22Rv1 (cell line): ENCODE measurements at regions not wholly inside any gene's neighbourhood (a gene's known extent, or its start where the extent isn't known, plus 50 kb on each side); places are given as distances from the start of the nearest gene placed in this dataset.
A peak's percentile ranks its signal among the peaks of the same experiment; 100 is the strongest.

Source experiments
- H3K27ac ChIP-seq: fragments of 450-650 bp; 2 replicates; pipeline ENCODE4 v1.5.1; 2017
- ZFX ChIP-seq: fragments of 450-650 bp; IDR thresholded peaks from 2 replicates; pipeline ENCODE4 v1.6.1; 2017; ENCODE audit warnings: antibody characterized with exemption, borderline replicate concordance
- TF ChIP-seq, protein P1 (sequence below): fragments of 450-650 bp; IDR thresholded peaks from 2 replicates; pipeline ENCODE4 v1.5.1; 2017; ENCODE audit warnings: mild to moderate bottlenecking

DNA sequence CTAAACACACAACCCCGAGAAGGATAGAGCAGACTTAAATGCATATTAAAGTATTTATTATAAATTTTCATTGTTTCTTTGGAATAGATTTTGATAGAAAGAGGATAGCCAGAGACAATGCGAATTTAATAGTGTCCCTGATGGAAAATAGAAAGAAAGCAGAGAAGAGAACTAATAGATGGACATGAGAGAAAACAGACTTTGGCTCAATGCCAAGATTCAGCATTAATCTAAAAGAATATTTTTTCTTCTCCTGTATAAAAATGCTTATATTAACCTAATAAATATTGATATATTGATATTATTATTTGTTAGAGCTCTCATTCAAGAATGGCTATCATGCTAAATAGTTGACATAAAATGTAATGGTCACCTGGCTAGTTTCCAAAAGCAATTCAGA is 173.4 kb downstream of the KIF2B start:
- H3K27ac ChIP-seq: 0 out of 2 replicates have a peak overlapping the region, but pooled peaks have one; percentile 22
- TF ChIP-seq ZFX: no peak
- TF ChIP-seq, protein P1, sequence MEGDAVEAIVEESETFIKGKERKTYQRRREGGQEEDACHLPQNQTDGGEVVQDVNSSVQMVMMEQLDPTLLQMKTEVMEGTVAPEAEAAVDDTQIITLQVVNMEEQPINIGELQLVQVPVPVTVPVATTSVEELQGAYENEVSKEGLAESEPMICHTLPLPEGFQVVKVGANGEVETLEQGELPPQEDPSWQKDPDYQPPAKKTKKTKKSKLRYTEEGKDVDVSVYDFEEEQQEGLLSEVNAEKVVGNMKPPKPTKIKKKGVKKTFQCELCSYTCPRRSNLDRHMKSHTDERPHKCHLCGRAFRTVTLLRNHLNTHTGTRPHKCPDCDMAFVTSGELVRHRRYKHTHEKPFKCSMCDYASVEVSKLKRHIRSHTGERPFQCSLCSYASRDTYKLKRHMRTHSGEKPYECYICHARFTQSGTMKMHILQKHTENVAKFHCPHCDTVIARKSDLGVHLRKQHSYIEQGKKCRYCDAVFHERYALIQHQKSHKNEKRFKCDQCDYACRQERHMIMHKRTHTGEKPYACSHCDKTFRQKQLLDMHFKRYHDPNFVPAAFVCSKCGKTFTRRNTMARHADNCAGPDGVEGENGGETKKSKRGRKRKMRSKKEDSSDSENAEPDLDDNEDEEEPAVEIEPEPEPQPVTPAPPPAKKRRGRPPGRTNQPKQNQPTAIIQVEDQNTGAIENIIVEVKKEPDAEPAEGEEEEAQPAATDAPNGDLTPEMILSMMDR: no peak

DNA sequence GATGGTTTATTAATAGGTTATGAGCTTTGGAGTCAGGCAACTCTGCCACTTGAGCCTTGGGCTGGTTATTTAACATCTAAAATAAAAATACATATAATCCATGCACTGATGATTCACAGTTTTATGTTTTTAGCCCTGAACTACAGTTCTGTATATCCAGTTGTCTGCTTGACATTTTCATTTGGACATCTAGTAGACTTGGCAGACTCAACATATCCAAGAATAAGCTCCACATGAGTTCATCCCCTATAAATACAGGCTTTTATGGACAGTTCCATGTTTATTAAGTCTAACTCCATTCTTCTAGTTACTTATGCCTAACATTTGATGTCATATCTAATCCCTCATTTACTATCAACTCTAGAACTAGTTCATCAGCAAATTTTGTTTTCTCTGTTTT is 174.2 kb downstream of the KIF2B start:
- no peak for TF ChIP-seq ZFX
- TF ChIP-seq, protein P1: no peak

DNA sequence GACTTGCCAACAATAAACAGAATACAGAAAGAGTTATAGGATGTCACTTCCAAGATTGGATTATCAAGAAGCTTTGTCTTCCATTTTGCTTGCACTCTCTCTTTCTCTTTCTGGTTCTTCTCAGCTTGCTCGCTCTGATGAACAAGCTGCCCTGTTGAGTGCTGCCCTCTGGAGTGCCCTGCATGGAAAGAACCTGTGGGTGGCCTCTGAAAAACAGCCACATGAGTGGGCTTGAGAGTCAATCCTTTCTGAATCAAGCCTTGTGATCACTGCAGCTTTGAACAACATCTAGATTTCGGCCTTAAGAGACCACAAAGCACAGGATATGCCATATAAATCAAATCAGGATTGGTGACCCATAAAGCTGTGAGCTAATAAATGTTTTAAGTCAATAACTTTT is 185.1 kb downstream of the KIF2B start:
- TF ChIP-seq, protein P1: no peak
- TF ChIP-seq ZFX: no peak
- no peak overlapping the region for H3K27ac ChIP-seq

More for the DNA sequence above, 174.2 kb downstream of the KIF2B start:
- peak overlapping the region; percentile 22; the same call in 1 of the 2 replicates for H3K27ac ChIP-seq

DNA sequence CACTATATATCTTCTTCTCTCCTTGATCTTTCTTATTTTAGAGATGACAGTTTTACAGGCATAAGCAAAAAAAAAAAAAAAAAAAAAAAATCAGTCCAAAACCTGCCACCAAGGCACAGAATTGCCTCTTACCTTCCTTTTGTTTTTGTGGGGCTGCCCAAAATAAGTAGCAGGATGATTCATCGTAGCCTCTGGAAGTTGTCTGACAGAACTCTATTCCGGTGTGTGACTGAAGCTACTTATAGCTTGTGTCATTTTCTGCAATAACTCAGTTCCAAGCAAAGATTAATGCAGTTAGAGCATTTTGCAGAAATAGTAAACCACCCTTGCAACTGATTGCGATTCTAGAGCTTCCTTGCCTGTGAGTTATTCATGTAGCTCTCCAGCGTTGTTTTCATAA is 186.8 kb downstream of the KIF2B start:
- no peak for TF ChIP-seq ZFX
- H3K27ac ChIP-seq: no peak overlapping the region

DNA sequence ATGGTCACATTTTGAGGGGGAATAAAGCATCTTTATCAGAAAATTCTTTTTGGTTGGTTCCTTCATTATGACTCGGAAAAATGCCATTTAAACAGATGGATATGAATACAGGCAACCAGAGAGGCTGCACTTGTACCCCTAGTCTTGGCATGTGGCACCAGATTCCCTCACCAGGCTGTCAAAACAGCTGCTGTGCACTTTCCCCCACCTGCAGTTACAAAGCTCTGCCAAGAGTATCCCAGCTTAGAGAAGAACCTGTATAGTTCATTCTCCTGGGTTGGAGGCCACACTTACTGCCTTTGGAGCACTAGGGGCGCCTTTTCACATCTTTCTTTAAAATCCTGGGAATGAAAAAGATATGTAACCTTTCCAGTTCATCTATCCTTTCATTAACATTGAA is 190.3 kb downstream of the KIF2B start:
- TF ChIP-seq, protein P1: 0 out of 2 replicates have a peak, but pooled peaks have one; percentile 5
- no peak for TF ChIP-seq ZFX
- H3K27ac ChIP-seq: no peak overlapping the region

DNA sequence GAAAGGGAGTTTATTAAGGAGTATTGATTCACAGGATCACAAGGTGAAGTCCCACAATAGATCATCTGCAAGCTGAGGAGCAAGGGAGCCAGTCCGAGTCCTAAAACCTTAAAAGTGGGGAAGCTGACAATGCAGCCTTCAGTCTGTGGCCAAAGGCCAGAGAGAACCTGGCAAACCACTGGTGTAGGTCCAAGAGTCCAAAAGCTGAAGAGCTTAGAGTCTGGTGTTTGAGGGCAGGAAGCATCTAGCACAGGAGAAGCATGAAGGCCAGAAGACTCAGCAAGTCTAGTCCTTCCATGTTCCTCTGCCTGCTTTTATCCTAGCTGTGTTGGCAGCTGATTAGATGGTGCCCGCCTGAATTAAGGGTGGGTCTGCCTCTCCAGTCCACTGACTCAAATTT is 193.0 kb downstream of the KIF2B start:
- TF ChIP-seq, protein P1: no peak
- TF ChIP-seq ZFX: no peak
- H3K27ac ChIP-seq: no peak overlapping the region

DNA sequence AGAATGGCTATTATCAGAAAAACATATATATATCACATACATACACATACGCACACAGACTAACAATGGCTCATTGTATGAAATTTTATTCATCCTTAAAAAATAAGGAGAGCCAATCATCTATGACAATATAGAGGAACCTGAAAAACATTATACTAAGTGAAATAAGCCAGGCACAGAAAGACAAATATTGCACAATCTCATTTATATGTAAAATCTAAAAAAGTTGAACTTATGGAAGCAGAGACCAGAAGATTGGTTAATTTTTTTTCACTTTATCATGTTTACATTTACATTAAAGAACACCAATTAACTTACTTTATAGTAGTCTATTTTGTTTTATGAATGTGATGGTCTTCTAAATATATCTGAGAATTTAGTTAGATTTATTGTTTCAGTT is 198.7 kb downstream of the KIF2B start:
- H3K27ac ChIP-seq: no peak overlapping the region
- TF ChIP-seq ZFX: no peak
- TF ChIP-seq, protein P1: no peak

DNA sequence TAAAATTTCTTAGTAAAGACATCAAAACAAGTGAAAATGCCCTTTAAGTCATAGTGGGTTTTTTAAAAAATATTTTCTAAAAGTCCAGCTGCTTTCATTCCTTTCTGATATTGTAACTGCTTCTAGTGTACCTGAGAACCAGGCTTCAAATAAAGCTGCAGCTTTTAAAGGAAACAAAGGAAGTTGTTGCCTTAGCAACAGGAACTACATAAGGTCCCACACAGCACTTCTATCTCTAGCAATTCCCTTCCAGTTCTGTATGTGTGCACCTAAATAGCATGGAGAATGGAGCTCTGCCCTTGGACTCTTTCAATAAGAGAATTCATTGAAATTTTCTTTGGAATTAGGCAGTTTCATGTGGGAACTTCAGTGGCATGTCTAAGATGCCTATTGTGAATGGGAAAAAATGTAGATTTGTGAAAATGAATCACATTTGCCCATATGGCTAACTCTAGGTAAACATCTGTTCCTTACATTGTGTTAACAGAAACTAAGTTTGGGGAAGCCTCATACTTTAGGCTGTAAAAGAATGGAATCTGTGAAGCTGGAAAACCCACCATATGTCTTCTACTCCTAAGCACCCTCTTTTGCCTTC is 206.4 kb downstream of the KIF2B start:
- TF ChIP-seq ZFX: no peak
- TF ChIP-seq, protein P1: no peak

More for the DNA sequence above, 206.4 kb downstream of the KIF2B start:
- no peak overlapping the region for H3K27ac ChIP-seq
